ENCODE measurements at regions not wholly inside any gene's neighbourhood (a gene's known extent, or its start where the extent isn't known, plus 50 kb on each side); places are given as distances from the start of the nearest gene placed in this dataset.

DNA sequence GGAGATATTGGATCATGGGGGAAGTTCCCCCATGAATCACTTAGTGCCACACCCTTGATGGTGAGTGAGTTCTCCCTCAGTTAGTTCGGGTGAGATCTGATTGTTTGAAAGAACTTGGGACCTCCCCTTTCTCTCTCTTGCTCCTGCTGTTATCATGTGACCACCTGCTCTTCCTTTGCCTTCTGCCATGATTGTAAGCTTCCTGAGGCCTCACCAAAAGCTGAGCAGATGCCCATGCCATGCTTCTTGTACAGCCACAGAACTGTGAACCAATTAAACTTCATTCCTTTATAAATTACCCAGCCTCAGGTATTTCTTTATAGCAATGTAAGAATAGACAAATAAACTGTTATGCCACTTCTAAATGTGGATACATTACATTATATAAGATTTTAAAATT is 686.7 kb upstream of the MARCKS start:
- no peak for FAIRE-seq

DNA sequence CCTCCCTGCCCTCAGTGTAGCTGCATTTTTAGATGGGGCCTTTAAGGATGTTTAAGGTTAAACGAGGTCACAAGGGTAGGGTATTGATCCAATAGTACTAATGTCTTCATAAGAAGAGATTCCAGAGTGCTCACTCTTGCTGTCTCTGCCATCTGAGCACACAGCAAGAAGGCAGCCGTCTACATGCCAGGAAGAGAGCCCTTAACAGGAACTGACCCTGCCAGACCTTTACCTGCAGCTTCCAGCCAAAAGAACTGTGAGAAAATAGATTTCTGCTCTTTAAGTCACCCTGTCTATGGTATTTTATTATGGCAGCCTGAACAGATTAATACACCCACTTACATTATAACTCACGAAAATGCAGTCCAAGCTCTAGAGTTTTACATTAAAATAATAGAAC is 685.3 kb upstream of the MARCKS start:
- FAIRE-seq: no peak

DNA sequence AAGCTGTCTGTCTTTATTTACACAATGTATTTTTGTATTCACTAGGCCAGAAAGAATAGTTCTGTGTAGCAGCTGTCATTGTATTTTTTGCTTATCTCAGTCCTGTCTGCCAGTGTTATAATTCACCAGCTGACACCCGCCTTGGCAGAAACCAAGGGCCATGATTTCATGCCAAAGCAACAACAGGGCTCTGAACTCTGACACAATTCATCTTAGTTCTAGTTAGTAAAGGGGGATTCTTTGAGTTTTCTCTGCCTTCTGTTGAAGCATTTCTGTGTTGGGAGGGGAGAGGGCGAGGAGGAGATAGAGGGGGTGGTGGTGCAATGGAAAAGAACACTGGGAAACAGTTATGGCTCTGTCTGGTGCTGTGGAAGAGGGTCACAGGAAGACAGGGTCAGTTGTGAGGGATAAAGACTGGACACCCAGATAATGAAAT is 684.6 kb upstream of the MARCKS start:
- peak; percentile 98 for FAIRE-seq

GRCh38 chr6:113178349-113178748 is 678.8 kb upstream of the MARCKS start:
- no peak for FAIRE-seq

- FAIRE-seq: no peak
These were observed 676.0 kb upstream of the MARCKS start for GRCh38 chr6:113181164-113181563.

GRCh38 chr6:113182370-113183141 is 674.6 kb upstream of the MARCKS start:
- FAIRE-seq: no peak

- FAIRE-seq: no peak
These were observed 672.9 kb upstream of the MARCKS start for GRCh38 chr6:113184291-113184690.

GRCh38 chr6:113184736-113185135 is 672.4 kb upstream of the MARCKS start:
- FAIRE-seq: no peak

- no peak for FAIRE-seq
These were observed 671.8 kb upstream of the MARCKS start for GRCh38 chr6:113185299-113185698.

DNA sequence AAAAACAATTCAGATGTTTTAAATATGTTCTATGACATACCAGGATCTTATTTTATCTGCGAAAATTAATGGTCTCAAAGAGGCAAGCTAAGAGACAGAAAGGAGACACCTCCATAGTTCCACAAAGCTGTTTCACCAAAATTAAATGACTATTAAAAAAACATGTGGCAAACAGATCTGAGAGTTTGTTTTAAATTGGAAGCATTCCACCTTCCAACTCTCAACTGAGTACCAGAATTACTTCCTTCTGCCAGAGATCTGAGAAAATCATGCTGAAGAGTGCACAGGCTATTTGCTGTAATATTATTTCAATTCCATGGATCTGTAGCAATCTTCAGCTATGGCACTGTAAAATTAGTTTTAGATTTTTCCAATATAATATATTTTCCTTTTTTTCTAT is 669.5 kb upstream of the MARCKS start:
- FAIRE-seq: no peak

GRCh38 chr6:113188962-113189361 is 668.2 kb upstream of the MARCKS start:
- FAIRE-seq: no peak

DNA sequence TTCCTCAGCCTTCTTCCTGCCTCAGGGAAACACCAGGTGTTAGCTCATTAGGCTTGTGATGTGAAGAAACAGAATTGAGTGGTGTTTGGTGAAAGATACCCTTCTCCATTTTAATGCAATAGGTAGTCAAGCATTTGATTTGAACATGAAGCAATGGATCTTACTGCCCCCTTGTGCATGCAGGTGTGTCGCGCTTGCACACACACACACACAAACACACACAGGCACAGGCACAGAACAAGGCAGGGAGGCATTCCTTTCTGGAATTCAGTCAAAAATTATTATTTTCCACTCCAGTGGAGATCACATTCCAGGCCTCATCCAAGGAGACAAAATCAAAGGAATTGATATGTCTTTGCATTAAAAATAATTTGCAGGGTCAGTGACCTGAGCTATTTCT is 667.0 kb upstream of the MARCKS start:
- FAIRE-seq: no peak

- no peak for FAIRE-seq
These were observed 663.1 kb upstream of the MARCKS start for GRCh38 chr6:113194090-113194489.

- no peak for FAIRE-seq
These were observed 654.1 kb upstream of the MARCKS start for GRCh38 chr6:113202852-113203714.

DNA sequence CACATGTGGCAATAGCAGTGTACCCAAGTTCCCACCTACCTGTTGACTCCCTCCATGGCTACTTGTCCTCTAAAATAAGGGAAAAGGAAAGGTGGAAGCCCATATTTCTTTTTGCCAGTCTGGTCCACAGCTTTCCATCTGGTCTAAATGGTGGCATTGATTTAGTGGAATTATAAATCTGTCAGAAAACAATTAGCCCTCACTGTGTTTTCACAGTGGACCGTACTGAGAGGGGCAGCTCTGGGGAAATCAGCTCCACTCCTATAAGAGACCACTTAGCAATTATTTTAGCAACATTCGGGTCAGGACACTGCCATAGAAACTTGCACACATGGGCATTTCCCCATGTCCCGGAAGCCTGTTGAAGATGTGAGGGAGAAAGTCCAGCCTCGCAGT is 653.4 kb upstream of the MARCKS start:
- FAIRE-seq: no peak

- FAIRE-seq: no peak
These were observed 651.6 kb upstream of the MARCKS start for GRCh38 chr6:113205553-113205952.

DNA sequence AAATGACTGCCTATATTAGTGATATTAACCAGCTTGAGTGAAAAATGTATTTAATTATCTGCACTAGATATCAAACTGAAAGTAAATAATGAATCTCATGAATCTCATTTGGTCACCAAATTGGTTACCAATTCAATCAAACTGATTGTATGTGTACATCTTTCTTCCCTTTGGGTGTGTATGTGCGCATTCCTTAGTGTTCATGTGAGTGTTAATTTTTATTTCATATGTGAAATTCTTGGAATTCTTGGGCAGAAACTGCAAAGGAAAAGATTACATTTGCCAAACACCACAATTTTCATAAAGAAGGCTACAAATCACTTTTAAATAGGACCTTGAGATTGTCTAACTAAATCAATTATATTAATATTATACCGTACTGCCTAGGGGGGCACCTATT is 648.4 kb upstream of the MARCKS start:
- FAIRE-seq: no peak

- FAIRE-seq: no peak
These were observed 647.8 kb upstream of the MARCKS start for GRCh38 chr6:113209315-113209714.

DNA sequence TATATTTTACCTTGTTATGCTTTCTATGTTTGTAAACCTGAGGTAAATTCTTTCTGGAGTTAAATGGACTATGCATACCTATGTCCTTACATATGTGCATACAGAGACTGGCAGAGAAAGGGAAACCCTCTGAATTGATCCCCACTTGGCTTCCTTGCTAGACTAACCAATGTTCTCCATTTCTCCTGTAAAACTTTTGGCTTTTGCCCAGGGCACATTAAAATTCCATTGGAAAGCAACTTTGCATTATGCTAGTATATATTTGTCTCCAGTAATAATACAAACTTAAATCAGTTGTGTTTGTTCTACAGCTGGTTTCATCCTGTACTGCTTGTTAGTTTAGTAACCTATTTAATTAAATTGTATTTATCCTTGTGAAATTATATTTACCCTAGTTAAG is 646.0 kb upstream of the MARCKS start:
- FAIRE-seq: peak; percentile 94

DNA sequence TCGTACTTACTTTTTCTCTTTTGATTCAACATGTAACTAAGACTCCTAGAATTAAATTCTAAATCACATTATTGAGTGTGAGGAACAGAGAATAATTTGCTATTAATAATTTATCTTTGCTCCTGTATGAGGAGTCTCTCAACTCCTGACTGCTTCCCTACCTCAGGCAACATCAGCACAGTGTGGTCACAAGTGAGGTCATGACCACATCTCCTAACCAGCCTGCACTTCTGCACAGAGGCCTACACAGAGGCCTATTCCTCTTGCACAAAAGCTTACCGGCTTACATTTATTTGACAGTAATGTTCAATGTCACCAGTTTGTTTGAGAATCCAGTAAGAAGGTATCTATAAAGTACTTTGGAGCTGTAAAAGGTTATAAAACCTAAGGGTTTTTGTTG is 637.4 kb upstream of the MARCKS start:
- no peak for FAIRE-seq

DNA sequence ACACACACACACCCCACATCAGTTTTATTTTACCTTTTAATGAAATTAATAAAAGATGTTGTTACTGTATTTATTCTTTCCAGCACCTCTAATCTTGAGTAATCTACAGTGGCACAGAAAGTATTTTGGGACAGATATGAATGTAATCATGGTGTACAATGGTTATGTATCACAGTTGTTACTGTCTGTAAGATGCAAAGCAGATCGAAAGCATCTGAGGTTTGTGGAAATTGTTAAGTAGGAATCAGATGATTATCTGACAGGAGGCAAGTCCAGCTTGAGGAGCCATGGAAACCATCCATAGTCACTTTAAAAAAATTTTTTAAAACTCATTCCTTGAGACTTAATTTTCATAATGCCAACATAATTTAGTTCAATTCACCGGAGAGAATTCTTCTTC is 636.3 kb upstream of the MARCKS start:
- FAIRE-seq: no peak

DNA sequence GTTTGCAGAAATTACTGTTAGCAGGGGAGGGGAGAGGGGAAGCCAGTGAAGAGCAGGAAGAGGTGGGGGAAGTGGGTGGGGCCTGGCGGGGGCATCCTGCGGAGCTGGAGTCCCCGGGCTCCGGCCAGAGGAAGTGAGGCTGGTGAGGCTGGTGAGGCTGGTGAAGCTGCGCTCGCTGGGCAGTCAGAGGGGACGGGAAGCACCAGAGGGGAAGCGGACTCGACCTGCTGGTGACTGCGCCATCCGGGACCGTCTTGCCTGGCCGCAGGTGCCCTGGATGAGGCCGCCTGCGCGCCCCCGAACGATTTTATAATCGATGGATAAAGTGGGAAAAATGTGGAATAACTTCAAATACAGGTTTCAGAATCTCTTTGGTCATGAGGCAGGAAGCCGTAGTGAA is 635.3 kb upstream of the MARCKS start:
- no peak for FAIRE-seq

DNA sequence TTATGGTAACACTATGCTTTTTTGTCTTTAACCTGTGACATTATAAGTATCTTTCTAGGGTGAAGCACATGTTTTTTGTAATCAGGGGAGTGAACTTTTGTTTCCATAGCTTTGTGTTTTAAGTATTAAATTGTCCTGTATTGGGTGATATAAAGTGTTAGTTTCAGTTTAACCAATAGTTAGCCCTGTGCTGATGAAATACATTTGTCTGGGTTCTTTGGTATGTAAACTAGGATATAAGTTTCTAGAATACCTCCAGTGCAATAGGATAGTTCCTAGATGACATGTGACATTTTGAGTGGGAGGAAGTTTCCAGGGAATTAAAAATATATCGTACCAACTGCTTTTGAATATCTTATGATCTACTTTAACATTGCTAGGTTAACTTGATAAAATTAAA is 611.0 kb upstream of the MARCKS start:
- FAIRE-seq: no peak

DNA sequence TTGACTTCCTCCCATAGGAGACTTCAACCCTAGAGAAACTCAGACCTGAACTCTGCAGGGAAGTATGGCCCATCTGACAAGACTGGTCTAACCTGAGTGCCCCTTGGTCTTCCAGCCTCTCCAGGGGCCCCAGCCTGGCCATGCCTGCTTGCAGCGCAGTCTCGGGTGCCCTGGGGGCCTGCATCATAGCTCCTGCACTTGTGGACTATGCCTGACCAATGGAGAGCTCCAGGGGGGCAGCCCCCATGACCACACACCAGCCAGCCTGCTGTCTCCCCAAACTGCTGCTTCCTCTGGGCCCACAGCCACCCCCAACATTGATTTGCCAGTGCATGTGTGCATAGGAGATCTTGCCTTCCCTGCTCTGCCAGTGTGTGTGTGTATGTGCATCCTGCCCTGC is 608.6 kb upstream of the MARCKS start:
- FAIRE-seq: no peak

All from islet of Langerhans (tissue), 1 donor.